GM23338 (cell line): ENCODE measurements at regions not wholly inside any gene's neighbourhood (a gene's known extent, or its start where the extent isn't known, plus 50 kb on each side); places are given as distances from the start of the nearest gene placed in this dataset.

ENCODE experiments used
- ATAC-seq: fragments of 200-7000 bp; cut with Tn5 transposase; 3 replicates; pipeline ENCODE4 v1.9.1; 2020
- DNase-seq: peaks from one replicate; pipeline ENCODE4 v3.0.0-alpha.2; 2015; ENCODE audit warnings: low spot score
- H2AFZ ChIP-seq: fragments of 200-600 bp; sonication (generic); 2 replicates; pipeline ENCODE4 v1.8.0; 2016; ENCODE audit warnings: antibody characterized with exemption, mild to moderate bottlenecking, moderate library complexity
- H3F3A ChIP-seq: fragments of 200-600 bp; sonication (generic); replicated peaks from 2 replicates; pipeline ENCODE4 v1.8.0; 2017; ENCODE audit warnings: antibody characterized with exemption, mixed run types, low read depth
- H3K27ac ChIP-seq: fragments of 200-600 bp; sonication (generic); 2 replicates; pipeline ENCODE4 v1.6.1; 2016; ENCODE audit warnings: low read depth
- H3K27me3 ChIP-seq: fragments of 200-600 bp; sonication (generic); 2 replicates; pipeline ENCODE4 v1.8.0; 2016; ENCODE audit warnings: mild to moderate bottlenecking, mixed run types, moderate library complexity; ENCODE audit not compliant: insufficient read depth
- H3K36me3 ChIP-seq: fragments of 200-600 bp; sonication (generic); 2 replicates; pipeline ENCODE4 v1.8.0; 2016; ENCODE audit warnings: mild to moderate bottlenecking; ENCODE audit not compliant: insufficient read depth
- H3K4me1 ChIP-seq: fragments of 200-600 bp; sonication (generic); 2 replicates; pipeline ENCODE4 v1.8.0; 2016; ENCODE audit warnings: mild to moderate bottlenecking, moderate library complexity; ENCODE audit not compliant: insufficient read depth
- H3K4me2 ChIP-seq: fragments of 200-600 bp; sonication (generic); 2 replicates; pipeline ENCODE4 v1.7.1; 2017; ENCODE audit warnings: mixed run types
- H3K4me3 ChIP-seq: fragments of 200-600 bp; sonication (generic); 2 replicates; pipeline ENCODE4 v1.6.1; 2016; ENCODE audit warnings: mixed run types
- H3K79me2 ChIP-seq: fragments of 200-600 bp; sonication (generic); replicated peaks from 2 replicates; pipeline ENCODE4 v1.8.0; 2017; ENCODE audit warnings: mild to moderate bottlenecking; ENCODE audit not compliant: insufficient read depth
- H3K9me2 ChIP-seq: fragments of 200-600 bp; sonication (generic); 2 replicates; pipeline ENCODE4 v1.8.0; 2017; ENCODE audit not compliant: insufficient read depth
- H4K20me1 ChIP-seq: fragments of 200-600 bp; sonication (generic); replicated peaks from 2 replicates; pipeline ENCODE4 v1.8.0; 2017; ENCODE audit warnings: mild to moderate bottlenecking; ENCODE audit not compliant: insufficient read depth
- H3K27ac Mint-ChIP-seq: 2 replicates; pipeline ENCODE4 v1.8.0; 2020; ENCODE audit warnings: inconsistent platforms, mild to moderate bottlenecking, moderate library complexity, mixed read lengths
- H3K27me3 Mint-ChIP-seq: 3 replicates; pipeline ENCODE4 v1.8.0; 2022; ENCODE audit warnings: low read depth, mild to moderate bottlenecking, moderate library complexity, mixed read lengths, inconsistent platforms; ENCODE audit not compliant: insufficient read depth, poor library complexity
- H3K36me3 Mint-ChIP-seq: 3 replicates; pipeline ENCODE4 v1.8.0; 2021; ENCODE audit warnings: low read depth, mild to moderate bottlenecking, inconsistent platforms, moderate library complexity, mixed read lengths
- H3K4me1 Mint-ChIP-seq: 3 replicates; pipeline ENCODE4 v1.8.0; 2020; ENCODE audit warnings: mild to moderate bottlenecking, inconsistent platforms, mixed read lengths
- H3K4me3 Mint-ChIP-seq: 3 replicates; pipeline ENCODE4 v1.8.0; 2021; ENCODE audit warnings: moderate library complexity, mild to moderate bottlenecking, inconsistent platforms, mixed read lengths
- H3K9me3 Mint-ChIP-seq: 3 replicates; pipeline ENCODE4 v1.8.0; 2020; ENCODE audit warnings: moderate library complexity, mild to moderate bottlenecking, inconsistent platforms, mixed read lengths
- CREB1 ChIP-seq: fragments of 250-450 bp; sonication (Bioruptor Pico); IDR thresholded peaks from 2 replicates; pipeline ENCODE4 v1.5.0; 2020; ENCODE audit warnings: low read depth, mild to moderate bottlenecking, moderate library complexity
- CTCF ChIP-seq, 2 experiments: fragments of 200-600 bp in 1 of 2; sonication (generic) in 1 of 2; conservative IDR thresholded peaks; 2 replicates each; pipeline versions ENCODE4 v1.5.1 to v1.6.1; 2016 to 2017; ENCODE audit warnings: antibody characterized with exemption in 2 of 2, low read depth in 2 of 2, mild to moderate bottlenecking in 2 of 2, moderate library complexity in 1 of 2
- ETS1 ChIP-seq: IDR thresholded peaks from 2 replicates; pipeline ENCODE4 v1.6.1; 2016; ENCODE audit warnings: antibody characterized with exemption
- EZH2 ChIP-seq: fragments of 200-600 bp; sonication (generic); IDR thresholded peaks from one replicate; pipeline ENCODE4 v1.8.0; 2017; ENCODE audit warnings: antibody characterized with exemption, mild to moderate bottlenecking, low read depth; ENCODE audit not compliant: unreplicated experiment
- EZH2phosphoT487 ChIP-seq: fragments of 200-600 bp; sonication (generic); IDR thresholded peaks from one replicate; pipeline ENCODE4 v1.8.1; 2018; ENCODE audit warnings: antibody characterized with exemption; ENCODE audit not compliant: unreplicated experiment
- JUNB ChIP-seq: IDR thresholded peaks from one replicate; pipeline ENCODE4 v1.6.1; 2016; ENCODE audit warnings: antibody characterized with exemption; ENCODE audit not compliant: unreplicated experiment
- NANOG ChIP-seq: IDR thresholded peaks from 2 replicates; pipeline ENCODE4 v1.6.1; 2016; ENCODE audit warnings: antibody characterized with exemption, borderline replicate concordance
- POLR2AphosphoS5 ChIP-seq: IDR thresholded peaks from 2 replicates; pipeline ENCODE4 v1.6.1; 2016; ENCODE audit warnings: antibody characterized with exemption, low read depth
- REST ChIP-seq: IDR thresholded peaks from one replicate; pipeline ENCODE4 v1.6.1; 2018; ENCODE audit warnings: antibody characterized with exemption; ENCODE audit not compliant: unreplicated experiment
- STAT1 ChIP-seq: IDR thresholded peaks from one replicate; pipeline ENCODE4 v1.6.1; 2016; ENCODE audit warnings: antibody characterized with exemption; ENCODE audit not compliant: unreplicated experiment
- ZNF114 ChIP-seq: fragments of 250-450 bp; sonication (Bioruptor Pico); IDR thresholded peaks from 2 replicates; pipeline ENCODE4 v1.5.0; 2020; ENCODE audit warnings: mild to moderate bottlenecking, moderate library complexity
- ZNF331 ChIP-seq: fragments of 250-450 bp; sonication (Bioruptor Pico); IDR thresholded peaks from 2 replicates; pipeline ENCODE4 v1.5.0; 2020; ENCODE audit warnings: low read depth, mild to moderate bottlenecking, moderate library complexity
- ZNF462 ChIP-seq: fragments of 250-450 bp; sonication (Bioruptor Pico); IDR thresholded peaks from 2 replicates; pipeline ENCODE4 v1.5.0; 2020; ENCODE audit warnings: mild to moderate bottlenecking, moderate library complexity

- Histone ChIP-seq H3K4me2 (no peak overlapping the region), H3K36me3 (no peaks in the 10 kb centered on the region), H3F3A (no peaks in the 10 kb centered on the region), H3K27me3 (no peaks in the 10 kb centered on the region), H4K20me1 (no peaks in the 10 kb centered on the region), H3K27ac (no peak overlapping the region), H3K9me2 (peaks cover 6% of the 10 kb centered on the region; the same call in 1 of the 2 replicates), H2AFZ (no peak overlapping the region), H3K79me2 (no peaks in the 10 kb centered on the region), H3K4me3 (no peak overlapping the region), H3K4me1 (peaks cover 10% of the 10 kb centered on the region)
- Mint-ChIP-seq H3K4me1 (peaks cover 13% of the 10 kb centered on the region), H3K36me3 (peaks cover 2% of the 10 kb centered on the region; the same call in 2 of the 3 replicates), H3K9me3 (no peaks in the 10 kb centered on the region), H3K27me3 (no peaks in the 10 kb centered on the region), H3K27ac (no peak overlapping the region), H3K4me3 (no peak overlapping the region)
- TF ChIP-seq EZH2phosphoT487 (no peak), POLR2AphosphoS5 (no peak), CREB1 (CRISPR knock-in tag) (no peak), ZNF462 (CRISPR knock-in tag) (no peak), EZH2 (no peak), ETS1 (no peak), NANOG (no peak), ZNF331 (CRISPR knock-in tag) (no peak), JUNB (no peak), STAT1 (no peak), CTCF (conservative IDR thresholded peaks at IDR 0.05; ENCODE audit: low read depth in 2 of 2) (no peak), REST (no peak), ZNF114 (CRISPR knock-in tag) (no peak)
- DNase-seq: no peak
- no peak for ATAC-seq
These were observed 1233.4 kb downstream of the ROBO2 start for GRCh38 chr3:78273326-78273725.
